ENCODE measurements at regions not wholly inside any gene's neighbourhood (a gene's known extent, or its start where the extent isn't known, plus 50 kb on each side); places are given as distances from the start of the nearest gene placed in this dataset.
"Not testable (repeated sequence)": the region's sequence is repeated elsewhere in the genome, so short reads cannot be mapped to it uniquely, and the experiment has no call there.

DNA sequence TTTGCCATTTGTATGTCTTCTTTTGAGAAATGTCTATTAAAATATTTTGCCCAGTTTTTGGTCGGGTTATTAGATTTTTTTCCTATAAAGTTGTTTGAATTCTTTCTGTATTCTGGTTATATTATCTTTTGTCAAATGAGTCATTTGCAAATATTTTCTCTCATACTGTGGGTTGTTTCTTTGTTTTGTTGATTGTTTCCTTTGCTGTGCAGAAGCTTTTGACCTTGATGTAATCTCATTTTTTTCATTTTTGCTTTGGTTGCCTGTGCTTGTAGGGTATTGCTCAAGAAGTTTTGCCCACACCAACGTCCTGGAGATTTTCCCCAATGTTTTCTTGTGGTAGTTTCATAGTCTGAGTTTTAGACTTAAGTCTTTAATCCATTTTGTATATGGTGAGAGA, 245.7 kb downstream of the ADCYAP1 start:
- TF ChIP-seq, protein P1, sequence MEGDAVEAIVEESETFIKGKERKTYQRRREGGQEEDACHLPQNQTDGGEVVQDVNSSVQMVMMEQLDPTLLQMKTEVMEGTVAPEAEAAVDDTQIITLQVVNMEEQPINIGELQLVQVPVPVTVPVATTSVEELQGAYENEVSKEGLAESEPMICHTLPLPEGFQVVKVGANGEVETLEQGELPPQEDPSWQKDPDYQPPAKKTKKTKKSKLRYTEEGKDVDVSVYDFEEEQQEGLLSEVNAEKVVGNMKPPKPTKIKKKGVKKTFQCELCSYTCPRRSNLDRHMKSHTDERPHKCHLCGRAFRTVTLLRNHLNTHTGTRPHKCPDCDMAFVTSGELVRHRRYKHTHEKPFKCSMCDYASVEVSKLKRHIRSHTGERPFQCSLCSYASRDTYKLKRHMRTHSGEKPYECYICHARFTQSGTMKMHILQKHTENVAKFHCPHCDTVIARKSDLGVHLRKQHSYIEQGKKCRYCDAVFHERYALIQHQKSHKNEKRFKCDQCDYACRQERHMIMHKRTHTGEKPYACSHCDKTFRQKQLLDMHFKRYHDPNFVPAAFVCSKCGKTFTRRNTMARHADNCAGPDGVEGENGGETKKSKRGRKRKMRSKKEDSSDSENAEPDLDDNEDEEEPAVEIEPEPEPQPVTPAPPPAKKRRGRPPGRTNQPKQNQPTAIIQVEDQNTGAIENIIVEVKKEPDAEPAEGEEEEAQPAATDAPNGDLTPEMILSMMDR (IDR thresholded peaks at IDR 0.05; ENCODE audit: low read depth, low read length): no peak
- H3K4me3 ChIP-seq (ENCODE audit: low read depth, low read length): no peak overlapping the region

DNA sequence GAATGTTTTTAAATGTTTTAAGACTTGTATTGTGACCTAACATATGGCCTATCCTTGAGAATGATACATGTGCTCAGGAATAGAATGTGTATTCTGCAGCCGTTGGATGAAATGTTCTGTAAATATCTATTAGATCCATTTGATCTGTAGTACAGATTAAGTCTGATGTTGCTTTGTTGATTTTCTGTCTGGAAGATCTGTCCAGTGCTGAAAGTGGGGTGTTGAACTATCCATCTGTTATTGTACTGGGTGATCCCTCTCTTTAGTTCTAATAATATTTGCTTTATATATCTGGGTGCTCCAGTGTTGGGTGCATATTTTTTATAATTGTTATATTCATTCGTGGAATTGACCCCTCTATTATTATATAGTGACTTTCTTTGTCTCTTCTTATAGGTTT, 248.3 kb downstream of the ADCYAP1 start:
- not testable (repeated sequence) for H3K4me3 ChIP-seq (ENCODE audit: low read depth, low read length)

DNA sequence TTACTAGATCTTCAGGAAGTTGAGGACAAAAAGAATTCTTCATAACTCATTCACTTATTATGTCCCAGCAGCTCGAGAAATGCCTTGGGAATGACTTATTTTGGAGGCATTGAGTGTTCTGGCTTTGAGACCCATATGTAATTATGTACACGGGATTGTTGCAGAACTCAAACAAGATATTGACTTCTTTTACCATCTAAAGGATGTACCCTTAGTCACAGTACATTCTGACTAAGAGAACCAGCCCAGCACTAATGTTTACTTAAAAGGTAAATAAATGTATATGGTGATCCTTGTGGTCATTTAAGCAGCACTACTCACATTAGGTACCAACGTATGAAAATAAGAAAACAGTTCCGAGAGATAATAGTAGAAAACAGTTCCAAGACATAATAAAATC, 268.9 kb downstream of the ADCYAP1 start:
- H3K4me3 ChIP-seq (ENCODE audit: low read depth, low read length): no peak overlapping the region
- TF ChIP-seq, protein P1 (IDR thresholded peaks at IDR 0.05; ENCODE audit: low read depth, low read length): no peak

DNA sequence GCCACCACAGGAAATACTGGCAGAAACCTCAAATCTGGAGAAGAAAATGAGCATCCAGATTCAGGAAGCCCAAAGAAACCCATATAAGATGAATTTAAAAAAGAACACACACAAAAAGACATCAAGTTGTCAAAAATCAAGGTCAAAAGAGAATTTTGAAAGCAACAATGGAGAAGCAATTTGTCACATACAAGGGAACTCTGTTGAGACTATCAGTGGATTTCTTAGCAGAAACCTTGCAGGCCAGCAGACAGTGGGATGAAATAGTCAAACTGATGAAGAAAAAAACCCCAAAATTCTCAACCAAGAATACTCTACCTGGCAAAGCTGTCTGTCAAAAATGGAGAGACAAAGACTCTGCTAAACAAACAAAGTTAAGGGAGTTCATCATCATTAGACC, 272.6 kb downstream of the ADCYAP1 start:
- no peak overlapping the region for H3K4me3 ChIP-seq (ENCODE audit: low read depth, low read length)
- TF ChIP-seq, protein P1 (IDR thresholded peaks at IDR 0.05; ENCODE audit: low read depth, low read length): no peak

DNA sequence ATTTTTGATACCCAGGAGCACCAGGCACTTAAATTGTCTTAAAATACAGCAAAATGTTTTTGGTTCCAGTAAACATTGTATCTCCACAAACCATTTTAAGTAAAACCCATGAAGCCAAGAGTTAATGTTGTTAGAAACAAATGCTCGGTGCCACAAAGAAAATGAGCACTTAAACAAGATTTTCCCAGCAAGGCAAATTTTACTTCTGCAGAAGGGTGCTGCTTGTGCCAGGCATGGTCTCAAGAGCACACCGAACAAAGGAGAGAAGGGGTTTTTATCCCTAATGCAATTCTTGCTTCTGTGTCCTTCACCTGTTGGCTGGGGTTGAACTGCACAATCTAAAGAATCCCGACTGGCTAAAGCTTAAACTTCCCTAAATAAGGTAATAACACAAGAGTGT, 286.7 kb downstream of the ADCYAP1 start:
- TF ChIP-seq, protein P1 (IDR thresholded peaks at IDR 0.05; ENCODE audit: low read depth, low read length): no peak
- H3K4me3 ChIP-seq (ENCODE audit: low read depth, low read length): no peak overlapping the region

DNA sequence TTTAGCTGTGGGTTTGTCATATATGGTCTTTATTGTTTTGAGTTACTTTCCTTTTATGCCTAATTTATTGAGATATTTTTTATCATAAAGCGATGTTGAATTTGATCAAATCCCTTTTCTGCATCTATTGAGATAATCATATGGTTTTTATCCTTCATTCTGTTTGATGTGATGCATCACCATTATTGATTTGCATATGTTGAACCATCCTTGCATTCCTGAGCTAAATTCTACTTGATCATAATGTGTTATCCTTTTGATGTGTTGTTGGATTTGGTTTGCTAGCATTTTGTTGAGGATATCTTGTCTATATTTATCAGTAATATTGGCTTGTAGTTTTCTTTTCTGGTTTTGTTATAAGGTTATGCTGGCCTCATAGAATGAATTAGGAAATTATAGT, 308.5 kb downstream of the ADCYAP1 start:
- no peak overlapping the region for H3K4me3 ChIP-seq (ENCODE audit: low read depth, low read length)
- TF ChIP-seq, protein P1 (IDR thresholded peaks at IDR 0.05; ENCODE audit: low read depth, low read length): no peak

DNA sequence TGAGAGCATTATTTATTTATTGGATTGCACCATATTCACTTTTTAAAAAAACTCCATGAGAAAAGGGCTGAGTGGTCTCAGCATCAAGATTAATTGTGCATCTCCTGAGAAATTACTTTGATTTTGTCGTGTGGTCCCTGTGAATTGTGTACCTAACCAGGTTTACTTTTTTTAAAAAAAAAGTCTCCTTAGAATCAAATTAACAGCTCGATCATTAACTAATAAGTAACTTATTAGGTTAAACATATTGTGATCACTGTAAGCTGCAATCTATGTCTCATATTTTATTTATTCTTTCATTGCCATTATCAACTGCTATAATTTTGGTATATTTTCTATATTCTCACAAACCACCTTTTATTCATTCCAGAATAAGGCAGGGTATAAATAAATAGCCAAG, 318.2 kb downstream of the ADCYAP1 start:
- TF ChIP-seq, protein P1 (IDR thresholded peaks at IDR 0.05; ENCODE audit: low read depth, low read length): no peak
- H3K4me3 ChIP-seq (ENCODE audit: low read depth, low read length): no peak overlapping the region

DNA sequence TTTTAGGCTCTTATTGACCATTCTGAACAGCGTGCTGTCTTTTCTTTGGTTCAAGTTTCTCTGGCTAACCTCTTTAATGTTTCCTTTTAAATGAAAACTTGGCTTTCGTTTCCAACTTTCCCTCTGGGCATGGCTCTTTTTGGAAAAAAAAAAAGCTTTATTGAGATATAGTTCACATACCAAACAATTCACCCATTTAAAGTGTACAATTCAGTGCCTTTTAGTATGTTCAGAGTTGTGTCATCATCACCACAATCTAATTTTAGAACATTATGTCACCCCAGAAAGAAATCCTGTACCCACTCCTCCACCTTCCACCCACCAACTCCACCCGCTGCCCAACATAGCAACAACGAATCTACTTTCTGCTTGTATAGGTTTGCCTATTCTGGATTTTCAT, 322.4 kb downstream of the ADCYAP1 start:
- TF ChIP-seq, protein P1 (IDR thresholded peaks at IDR 0.05; ENCODE audit: low read depth, low read length): no peak
- no peak overlapping the region for H3K4me3 ChIP-seq (ENCODE audit: low read depth, low read length)

Data from WI38 (cell line).